ENCODE measurements at regions not wholly inside any gene's neighbourhood (a gene's known extent, or its start where the extent isn't known, plus 50 kb on each side); places are given as distances from the start of the nearest gene placed in this dataset.

DNA sequence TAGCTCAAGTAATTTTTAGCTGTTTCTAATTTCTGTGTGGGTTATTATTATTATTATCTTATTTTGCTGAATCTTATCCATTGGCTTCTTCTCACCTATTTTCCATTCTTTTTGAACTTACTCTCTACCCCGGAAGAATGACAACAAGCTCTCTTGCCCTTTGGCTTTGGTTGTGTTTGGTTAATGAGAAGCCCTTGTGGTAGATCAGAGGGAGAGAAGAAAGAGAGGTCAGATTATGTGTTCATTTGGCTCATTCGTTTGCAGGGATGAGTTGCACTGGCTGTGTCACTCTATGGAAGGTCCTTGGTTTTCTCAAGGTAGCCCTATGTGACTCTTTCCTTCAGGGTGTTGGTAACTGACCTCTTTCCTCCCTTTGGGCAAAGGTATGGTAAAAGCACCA, 391.9 kb downstream of the LMO4 start:
- TF ChIP-seq SNAI2 (CRISPR knock-in tag; IDR thresholded peaks at IDR 0.05) (no peak), CREB5 (CRISPR knock-in tag; IDR thresholded peaks at IDR 0.05; ENCODE audit: low read depth) (no peak), ZNF565 (CRISPR knock-in tag; conservative IDR thresholded peaks at IDR 0.05; ENCODE audit: low read depth) (no peak)
